NCI-H2081 treated with DMSO at 0.1 percent for 48 hours (cell line): ENCODE measurements at regions not wholly inside any gene's neighbourhood (a gene's known extent, or its start where the extent isn't known, plus 50 kb on each side); places are given as distances from the start of the nearest gene placed in this dataset.

Experiments
- DNase-seq: peaks from one replicate; lab custom pipeline; 2025; lab: John Stamatoyannopoulos, UW

- DNase-seq, result no peak
Measured at GRCh38 chr3:157807280-157807679, 298.9 kb downstream of the SHOX2 start.

- no peak for DNase-seq
Measured at GRCh38 chr3:157805538-157805937, 300.7 kb downstream of the SHOX2 start.

GRCh38 chr3:157794771-157795170, 291.6 kb upstream of the VEPH1 start:
- no peak for DNase-seq

GRCh38 chr3:157793745-157794144, 290.5 kb upstream of the VEPH1 start:
- DNase-seq, result no peak

- DNase-seq, result no peak
Measured at GRCh38 chr3:157789162-157789561, 285.9 kb upstream of the VEPH1 start.

- no peak for DNase-seq
Measured at GRCh38 chr3:157786618-157787017, 283.4 kb upstream of the VEPH1 start.

- no peak for DNase-seq
Measured at GRCh38 chr3:157786211-157786610, 283.0 kb upstream of the VEPH1 start.

GRCh38 chr3:157785102-157785826, 282.0 kb upstream of the VEPH1 start:
- DNase-seq, result no peak

- no peak for DNase-seq
Measured at GRCh38 chr3:157782236-157782635, 279.0 kb upstream of the VEPH1 start.

GRCh38 chr3:157776861-157777260, 273.6 kb upstream of the VEPH1 start:
- DNase-seq, result no peak

GRCh38 chr3:157775446-157775845, 272.2 kb upstream of the VEPH1 start:
- DNase-seq, result no peak

GRCh38 chr3:157769378-157769777, 266.2 kb upstream of the VEPH1 start:
- DNase-seq, result no peak

- no peak for DNase-seq
Measured at GRCh38 chr3:157767607-157768006, 264.4 kb upstream of the VEPH1 start.

GRCh38 chr3:157763644-157764043, 260.4 kb upstream of the VEPH1 start:
- no peak for DNase-seq

GRCh38 chr3:157759311-157759710, 256.1 kb upstream of the VEPH1 start:
- no peak for DNase-seq

GRCh38 chr3:157755233-157755632, 252.0 kb upstream of the VEPH1 start:
- no peak for DNase-seq

- no peak for DNase-seq
Measured at GRCh38 chr3:157754451-157754850, 251.2 kb upstream of the VEPH1 start.

- DNase-seq, result no peak
Measured at GRCh38 chr3:157753787-157754136, 250.5 kb upstream of the VEPH1 start.

- no peak for DNase-seq
Measured at GRCh38 chr3:157752956-157753786, 250.0 kb upstream of the VEPH1 start.

GRCh38 chr3:157752554-157752953, 249.3 kb upstream of the VEPH1 start:
- DNase-seq, result no peak

GRCh38 chr3:157751386-157751785, 248.2 kb upstream of the VEPH1 start:
- no peak for DNase-seq

GRCh38 chr3:157746391-157746790, 243.2 kb upstream of the VEPH1 start:
- DNase-seq, result no peak

- no peak for DNase-seq
Measured at GRCh38 chr3:157741607-157742006, 238.4 kb upstream of the VEPH1 start.

- no peak for DNase-seq
Measured at GRCh38 chr3:157738441-157738840, 235.2 kb upstream of the VEPH1 start.
